GM12865 (cell line): ENCODE measurements at regions not wholly inside any gene's neighbourhood (a gene's known extent, or its start where the extent isn't known, plus 50 kb on each side); places are given as distances from the start of the nearest gene placed in this dataset.
"Not testable (repeated sequence)": the region's sequence is repeated elsewhere in the genome, so short reads cannot be mapped to it uniquely, and the experiment has no call there.

ENCODE experiments used
- DNase-seq: peaks from one replicate; pipeline ENCODE4 v3.0.0; 2010; ENCODE audit warnings: low read depth
- H3K4me3 ChIP-seq: 2 replicates; pipeline ENCODE4 v1.5.1; 2011; ENCODE audit warnings: mild to moderate bottlenecking, low read depth, low read length, control low read depth
- CTCF ChIP-seq: IDR thresholded peaks from 2 replicates; pipeline ENCODE4 v1.5.1; 2011; ENCODE audit warnings: low read length, control low read depth, low read depth, inconsistent platforms; ENCODE audit not compliant: insufficient read depth; ENCODE audit errors: missing control alignments

- no peak overlapping the region for H3K4me3 ChIP-seq
- DNase-seq = no peak
- no peak for TF ChIP-seq CTCF
Observed at GRCh38 chr9:29230931-29231330, 1657.7 kb upstream of the C9orf72 start.

- no peak for TF ChIP-seq CTCF
- no peak for DNase-seq
- no peak overlapping the region for H3K4me3 ChIP-seq
Observed at GRCh38 chr9:29233193-29233592, 1659.9 kb upstream of the C9orf72 start.

- no peak for TF ChIP-seq CTCF
- no peak overlapping the region for H3K4me3 ChIP-seq
- no peak for DNase-seq
Observed at GRCh38 chr9:29241320-29241719, 1668.0 kb upstream of the C9orf72 start.

- DNase-seq = no peak
- H3K4me3 ChIP-seq = no peak overlapping the region
- no peak for TF ChIP-seq CTCF
Observed at GRCh38 chr9:29245351-29245750, 1672.1 kb upstream of the C9orf72 start.

GRCh38 chr9:29270400-29270799, 1697.1 kb upstream of the C9orf72 start:
- not testable (repeated sequence) for DNase-seq

GRCh38 chr9:29282121-29282520, 1708.8 kb upstream of the C9orf72 start:
- DNase-seq = no peak
- no peak overlapping the region for H3K4me3 ChIP-seq
- TF ChIP-seq CTCF = no peak

More at GRCh38 chr9:29270400-29270799, 1697.1 kb upstream of the C9orf72 start:
- not testable (repeated sequence) for H3K4me3 ChIP-seq

DNA sequence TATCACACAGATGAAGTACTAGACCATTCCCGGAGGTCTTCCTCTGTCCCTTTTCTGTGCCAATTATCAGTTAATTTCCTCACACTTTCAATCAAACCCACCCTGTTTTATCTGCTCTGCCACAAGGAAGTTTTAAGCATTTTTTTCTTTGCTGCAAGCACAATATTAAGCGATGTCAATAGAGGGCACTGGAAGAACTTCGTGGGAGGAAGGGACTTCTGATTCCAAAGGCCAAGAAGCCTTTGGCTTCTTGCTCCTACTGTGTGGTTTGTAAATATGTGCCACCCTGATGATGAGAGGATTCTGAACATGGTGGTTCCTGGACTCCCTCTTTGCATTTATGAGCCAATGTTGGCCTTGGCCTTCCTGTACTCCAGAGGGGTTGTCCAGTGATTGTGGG, 1712.5 kb upstream of the C9orf72 start:
- no peak for TF ChIP-seq CTCF
- no peak overlapping the region for H3K4me3 ChIP-seq
- DNase-seq = no peak
